ENCODE measurements at regions not wholly inside any gene's neighbourhood (a gene's known extent, or its start where the extent isn't known, plus 50 kb on each side); places are given as distances from the start of the nearest gene placed in this dataset.

- Mint-ChIP-seq H3K27ac (no peak overlapping the region), H3K27me3 (no peaks in the 10 kb centered on the region), H3K9me3 (no peaks in the 10 kb centered on the region), H3K36me3 (ENCODE audit: low read depth) (no peaks in the 10 kb centered on the region), H3K4me3 (no peak overlapping the region), H3K4me1 (ENCODE audit: low read depth) (no peaks in the 10 kb centered on the region)
- intact Hi-C loops (cut with DNase I, micrococcal nuclease) = no loop called here
- no peak for ATAC-seq (ENCODE audit: poor library complexity)
- ChIA-PET POLR2A (no interaction called here), CTCF (no interaction called here)
- Histone ChIP-seq H3K4me3 (ENCODE audit: low read length) (no peak overlapping the region), H3K27ac (ENCODE audit: low read depth in 1 of 2, low read length in 2 of 2) (no peak overlapping the region), H3K4me1 (ENCODE audit: insufficient read depth, low read length) (no peaks in the 10 kb centered on the region), H3K36me3 (ENCODE audit: insufficient read depth, low read length) (no peaks in the 10 kb centered on the region), H3K27me3 (ENCODE audit: control insufficient read depth in 1 of 2, insufficient read depth in 2 of 2, low read length in 2 of 2) (no peaks in the 10 kb centered on the region), H3K9me3 (ENCODE audit: control insufficient read depth in 1 of 2, insufficient read depth in 1 of 2, low read length in 2 of 2) (no peaks in the 10 kb centered on the region)
- DNase-seq = no peak
- no peak for TF ChIP-seq CTCF (IDR thresholded peaks at IDR 0.05)
These were observed 255.8 kb upstream of the SLC14A2 start for GRCh38 chr18:45359275-45360009.

- ATAC-seq (ENCODE audit: poor library complexity) (no peak), DNase-seq (no peak)
- intact Hi-C loops (cut with DNase I, micrococcal nuclease) = no loop called here
- TF ChIP-seq CTCF (IDR thresholded peaks at IDR 0.05) = no peak
- Mint-ChIP-seq H3K4me3 (no peak overlapping the region), H3K4me1 (ENCODE audit: low read depth) (no peaks in the 10 kb centered on the region), H3K36me3 (ENCODE audit: low read depth) (no peaks in the 10 kb centered on the region), H3K9me3 (no peaks in the 10 kb centered on the region), H3K27me3 (peaks cover 4% of the 10 kb centered on the region), H3K27ac (no peak overlapping the region)
- no peaks in the 10 kb centered on the region for H3K36me3 ChIP-seq (ENCODE audit: insufficient read depth, low read length)
- H3K9me3 ChIP-seq (ENCODE audit: control insufficient read depth in 1 of 2, insufficient read depth in 1 of 2, low read length in 2 of 2) = no peaks in the 10 kb centered on the region
- no peak overlapping the region for H3K27ac ChIP-seq (ENCODE audit: low read depth in 1 of 2, low read length in 2 of 2)
- CTCF ChIA-PET = no interaction called here
- H3K27me3 ChIP-seq (ENCODE audit: control insufficient read depth in 1 of 2, insufficient read depth in 2 of 2, low read length in 2 of 2) = no peaks in the 10 kb centered on the region
- H3K4me1 ChIP-seq (ENCODE audit: insufficient read depth, low read length) = no peaks in the 10 kb centered on the region
- POLR2A ChIA-PET = no interaction called here
- no peak overlapping the region for H3K4me3 ChIP-seq (ENCODE audit: low read length)
These were observed 254.0 kb upstream of the SLC14A2 start for GRCh38 chr18:45361125-45361851.

GRCh38 chr18:45363196-45363595 lies 252.1 kb upstream of the SLC14A2 start:
- Histone ChIP-seq H3K4me3 (ENCODE audit: low read length) (no peak overlapping the region), H3K27ac (ENCODE audit: low read depth in 1 of 2, low read length in 2 of 2) (no peak overlapping the region), H3K4me1 (ENCODE audit: insufficient read depth, low read length) (no peaks in the 10 kb centered on the region), H3K27me3 (ENCODE audit: control insufficient read depth in 1 of 2, insufficient read depth in 2 of 2, low read length in 2 of 2) (no peaks in the 10 kb centered on the region), H3K36me3 (ENCODE audit: insufficient read depth, low read length) (no peaks in the 10 kb centered on the region), H3K9me3 (ENCODE audit: control insufficient read depth in 1 of 2, insufficient read depth in 1 of 2, low read length in 2 of 2) (no peaks in the 10 kb centered on the region)
- Mint-ChIP-seq H3K4me3 (no peak overlapping the region), H3K27ac (no peak overlapping the region), H3K9me3 (no peaks in the 10 kb centered on the region), H3K4me1 (ENCODE audit: low read depth) (no peaks in the 10 kb centered on the region), H3K36me3 (ENCODE audit: low read depth) (no peaks in the 10 kb centered on the region), H3K27me3 (peaks cover 4% of the 10 kb centered on the region)
- intact Hi-C loops (cut with DNase I, micrococcal nuclease) = no loop called here
- ChIA-PET CTCF (no interaction called here), POLR2A (no interaction called here)
- no peak for TF ChIP-seq CTCF (IDR thresholded peaks at IDR 0.05)
- ATAC-seq (ENCODE audit: poor library complexity) (no peak), DNase-seq (no peak)
